DMS 273 (cell line): ENCODE measurements at regions not wholly inside any gene's neighbourhood (a gene's known extent, or its start where the extent isn't known, plus 50 kb on each side); places are given as distances from the start of the nearest gene placed in this dataset.
A peak's percentile ranks its signal among the peaks of the same experiment; 100 is the strongest.
"Not testable (repeated sequence)": the region's sequence is repeated elsewhere in the genome, so short reads cannot be mapped to it uniquely, and the experiment has no call there.

ENCODE experiments used
- DNase-seq: peaks from one replicate; lab custom pipeline; 2025; ENCODE audit not compliant: unreplicated experiment; lab: John Stamatoyannopoulos, UW

- DNase-seq = no peak
These were observed 321.9 kb downstream of the GADD45G start for GRCh38 chr9:89926691-89927220.

GRCh38 chr9:89928106-89928505, 323.3 kb downstream of the GADD45G start:
- DNase-seq = no peak

GRCh38 chr9:89928521-89929275, 323.9 kb downstream of the GADD45G start:
- DNase-seq = no peak

GRCh38 chr9:89929315-89929672, 324.5 kb downstream of the GADD45G start:
- DNase-seq = no peak

GRCh38 chr9:89929673-89930480, 325.1 kb downstream of the GADD45G start:
- DNase-seq = no peak

- DNase-seq = no peak
These were observed 328.8 kb downstream of the GADD45G start for GRCh38 chr9:89933578-89933977.

GRCh38 chr9:89935115-89935514, 330.3 kb downstream of the GADD45G start:
- no peak for DNase-seq

GRCh38 chr9:89935801-89936200, 331.0 kb downstream of the GADD45G start:
- DNase-seq = no peak

GRCh38 chr9:89937051-89937450, 332.2 kb downstream of the GADD45G start:
- no peak for DNase-seq

- no peak for DNase-seq
These were observed 334.4 kb downstream of the GADD45G start for GRCh38 chr9:89939181-89939580.

GRCh38 chr9:89939626-89940292, 334.9 kb downstream of the GADD45G start:
- no peak for DNase-seq

GRCh38 chr9:89940625-89941024, 335.8 kb downstream of the GADD45G start:
- DNase-seq = no peak

GRCh38 chr9:89941875-89942274, 337.1 kb downstream of the GADD45G start:
- peak; percentile 78 for DNase-seq

- no peak for DNase-seq
These were observed 337.8 kb downstream of the GADD45G start for GRCh38 chr9:89942643-89943042.

GRCh38 chr9:89943309-89943708, 338.5 kb downstream of the GADD45G start:
- DNase-seq = no peak

GRCh38 chr9:89943728-89944127, 338.9 kb downstream of the GADD45G start:
- DNase-seq = no peak

GRCh38 chr9:89945133-89945532, 340.3 kb downstream of the GADD45G start:
- DNase-seq = peak; percentile 19

GRCh38 chr9:89946741-89947140, 341.9 kb downstream of the GADD45G start:
- DNase-seq = no peak

- no peak for DNase-seq
These were observed 344.3 kb downstream of the GADD45G start for GRCh38 chr9:89949111-89949510.

GRCh38 chr9:89951675-89952074, 346.9 kb downstream of the GADD45G start:
- no peak for DNase-seq

- no peak for DNase-seq
These were observed 347.6 kb downstream of the GADD45G start for GRCh38 chr9:89952401-89952800.

GRCh38 chr9:89953263-89953662, 348.5 kb downstream of the GADD45G start:
- not testable (repeated sequence) for DNase-seq
